IgD-negative memory B cell (primary cell): ENCODE measurements at regions not wholly inside any gene's neighbourhood (a gene's known extent, or its start where the extent isn't known, plus 50 kb on each side); places are given as distances from the start of the nearest gene placed in this dataset.
"Not testable (repeated sequence)": the region's sequence is repeated elsewhere in the genome, so short reads cannot be mapped to it uniquely, and the experiment has no call there.

ENCODE experiments used
- H3K27ac Mint-ChIP-seq, 3 donors: one replicate each; pipeline ENCODE4 v1.8.0; 2020 to 2022; ENCODE audit warnings: mild to moderate bottlenecking in 3 of 3, mixed read lengths in 3 of 3, moderate library complexity in 1 of 3
- H3K27me3 Mint-ChIP-seq: one replicate; pipeline ENCODE4 v1.8.0; 2021; ENCODE audit warnings: mixed read lengths
- H3K36me3 Mint-ChIP-seq: one replicate; pipeline ENCODE4 v1.8.0; 2020; ENCODE audit warnings: mild to moderate bottlenecking, mixed read lengths
- H3K4me1 Mint-ChIP-seq, 3 donors: one replicate each; pipeline ENCODE4 v1.8.0; 2020 to 2022; ENCODE audit warnings: mixed read lengths in 3 of 3, mild to moderate bottlenecking in 1 of 3
- H3K4me3 Mint-ChIP-seq, 4 donors: one replicate each; pipeline ENCODE4 v1.8.0; 2020 to 2022; ENCODE audit warnings: mild to moderate bottlenecking in 4 of 4, mixed read lengths in 4 of 4, moderate library complexity in 3 of 4
- H3K9me3 Mint-ChIP-seq, 3 donors: one replicate each; pipeline ENCODE4 v1.8.0; 2020 to 2021; ENCODE audit warnings: mixed read lengths in 3 of 3, mild to moderate bottlenecking in 1 of 3

DNA sequence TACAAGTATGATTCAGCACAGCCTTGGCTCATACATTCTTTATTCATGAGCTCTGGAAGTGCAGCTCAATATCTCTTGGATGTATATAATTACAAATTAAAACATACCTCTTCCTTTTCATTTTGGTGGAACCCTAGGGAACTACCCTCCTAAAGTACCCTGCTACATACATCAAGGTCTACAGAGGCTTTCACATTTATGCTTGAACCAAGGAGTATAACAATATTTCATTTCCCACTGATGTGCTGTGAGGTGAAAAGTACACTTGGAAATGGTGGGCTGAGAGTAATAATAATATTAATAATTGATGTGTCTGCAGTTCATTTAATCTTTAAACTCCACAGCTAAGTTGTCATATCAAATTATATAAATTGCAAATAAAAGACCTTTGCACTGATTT is 142.2 kb upstream of the LRRC3B start:
- Mint-ChIP-seq H3K27ac (no peak overlapping the region), H3K9me3 (peaks cover 0 to 6% (median 0%) of the 10 kb centered on the region in 3 donors), H3K4me3 (no peak overlapping the region), H3K4me1 (no peaks in the 10 kb centered on the region), H3K27me3 (no peaks in the 10 kb centered on the region), H3K36me3 (no peaks in the 10 kb centered on the region)

DNA sequence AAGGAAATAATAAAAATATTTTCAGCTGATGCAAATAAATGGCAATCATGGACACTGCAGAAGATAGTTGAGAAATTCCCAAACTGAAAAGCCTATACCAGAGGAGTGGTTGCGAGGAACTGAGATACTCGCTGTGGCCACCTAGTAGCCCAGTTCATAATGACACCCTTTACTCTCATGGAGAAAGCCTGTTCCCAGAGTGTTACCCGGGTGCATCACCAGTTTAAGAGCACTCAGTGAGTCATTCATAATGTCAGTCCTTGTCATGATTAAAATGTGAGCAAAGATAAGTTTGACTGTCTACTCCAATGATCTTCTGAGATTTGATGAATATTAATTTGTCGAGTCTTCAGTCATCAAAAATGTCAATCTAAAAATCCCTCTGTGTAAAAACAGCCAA is 138.4 kb upstream of the LRRC3B start:
- Mint-ChIP-seq H3K4me1 (no peaks in the 10 kb centered on the region), H3K9me3 (peaks cover 3 to 12% (median 3%) of the 10 kb centered on the region in 3 donors), H3K27me3 (no peaks in the 10 kb centered on the region), H3K4me3 (no peak overlapping the region), H3K27ac (no peak overlapping the region), H3K36me3 (no peaks in the 10 kb centered on the region)

GRCh38 chr3:26498271-26498670 is 124.3 kb upstream of the LRRC3B start:
- H3K27me3 Mint-ChIP-seq, result no peaks in the 10 kb centered on the region

GRCh38 chr3:26505399-26505798 is 117.2 kb upstream of the LRRC3B start:
- Mint-ChIP-seq H3K4me1 (peaks cover 0 to 2% (median 0%) of the 10 kb centered on the region in 3 donors), H3K36me3 (no peaks in the 10 kb centered on the region), H3K9me3 (peaks cover 3 to 4% (median 3%) of the 10 kb centered on the region in 3 donors), H3K27me3 (no peaks in the 10 kb centered on the region), H3K4me3 (no peak overlapping the region), H3K27ac (no peak overlapping the region)

More at GRCh38 chr3:26498271-26498670, 124.3 kb upstream of the LRRC3B start:
- no peaks in the 10 kb centered on the region for H3K36me3 Mint-ChIP-seq
- H3K4me3 Mint-ChIP-seq, result no peak overlapping the region
- H3K27ac Mint-ChIP-seq, result no peak overlapping the region
- H3K9me3 Mint-ChIP-seq, result peaks cover 2 to 6% (median 5%) of the 10 kb centered on the region in 3 donors
- no peaks in the 10 kb centered on the region for H3K4me1 Mint-ChIP-seq

- H3K4me3 Mint-ChIP-seq, H3K36me3 Mint-ChIP-seq, H3K4me1 Mint-ChIP-seq, H3K27me3 Mint-ChIP-seq, H3K27ac Mint-ChIP-seq: not testable (repeated sequence)
- H3K9me3 Mint-ChIP-seq, result peaks cover 6 to 12% (median 6%) of the 10 kb centered on the region in 3 donors
Measured at GRCh38 chr3:26514445-26515029, 108.0 kb upstream of the LRRC3B start.

- H3K9me3 Mint-ChIP-seq, result peaks cover 4 to 17% (median 6%) of the 10 kb centered on the region in 3 donors
- no peaks in the 10 kb centered on the region for H3K4me1 Mint-ChIP-seq
- no peaks in the 10 kb centered on the region for H3K27me3 Mint-ChIP-seq
- H3K36me3 Mint-ChIP-seq, result peaks cover 2% of the 10 kb centered on the region
- H3K27ac Mint-ChIP-seq, result no peak overlapping the region
- no peak overlapping the region for H3K4me3 Mint-ChIP-seq
Measured at GRCh38 chr3:26515351-26515750, 107.2 kb upstream of the LRRC3B start.

- Mint-ChIP-seq H3K27ac (no peak overlapping the region), H3K4me3 (no peak overlapping the region), H3K4me1 (no peaks in the 10 kb centered on the region), H3K9me3 (peaks cover 4 to 34% (median 7%) of the 10 kb centered on the region in 3 donors), H3K27me3 (no peaks in the 10 kb centered on the region), H3K36me3 (peaks cover 1% of the 10 kb centered on the region)
Measured at GRCh38 chr3:26521261-26521660, 101.3 kb upstream of the LRRC3B start.

- peaks cover 6 to 31% (median 12%) of the 10 kb centered on the region in 3 donors for H3K9me3 Mint-ChIP-seq
- no peak overlapping the region for H3K4me3 Mint-ChIP-seq
- H3K36me3 Mint-ChIP-seq, result peaks cover 1% of the 10 kb centered on the region
- H3K27ac Mint-ChIP-seq, result no peak overlapping the region
- no peaks in the 10 kb centered on the region for H3K27me3 Mint-ChIP-seq
- H3K4me1 Mint-ChIP-seq, result no peaks in the 10 kb centered on the region
Measured at GRCh38 chr3:26522919-26523318, 99.7 kb upstream of the LRRC3B start.

DNA sequence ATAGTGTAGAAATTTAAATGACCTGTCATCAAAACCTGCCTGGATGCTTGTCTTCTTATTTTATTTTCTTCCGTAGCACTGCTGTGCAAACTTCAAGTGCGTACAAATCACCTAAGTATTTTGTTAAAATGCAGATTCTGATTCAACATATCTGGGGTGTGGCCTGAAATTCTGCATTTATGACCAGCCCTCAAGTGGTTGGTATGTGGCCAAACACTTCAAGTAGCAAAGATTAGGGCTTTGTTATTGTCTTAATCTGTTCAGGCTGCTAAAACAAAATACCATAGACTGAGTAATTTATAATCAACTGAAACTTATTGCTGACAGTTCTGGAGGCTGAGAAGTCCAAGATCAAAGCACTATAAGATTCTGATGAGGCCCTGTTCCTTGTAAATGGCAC is 97.6 kb upstream of the LRRC3B start:
- Mint-ChIP-seq H3K9me3 (peaks cover 4 to 26% (median 20%) of the 10 kb centered on the region in 3 donors), H3K4me1 (no peaks in the 10 kb centered on the region), H3K27ac (no peak overlapping the region), H3K36me3 (peaks cover 1% of the 10 kb centered on the region), H3K4me3 (no peak overlapping the region), H3K27me3 (no peaks in the 10 kb centered on the region)

- Mint-ChIP-seq H3K9me3 (peaks cover 0 to 9% (median 4%) of the 10 kb centered on the region in 3 donors), H3K4me3 (no peak overlapping the region), H3K27ac (no peak overlapping the region), H3K27me3 (no peaks in the 10 kb centered on the region), H3K36me3 (peaks cover 2% of the 10 kb centered on the region), H3K4me1 (no peaks in the 10 kb centered on the region)
Measured at GRCh38 chr3:26535151-26535550, 87.4 kb upstream of the LRRC3B start.

DNA sequence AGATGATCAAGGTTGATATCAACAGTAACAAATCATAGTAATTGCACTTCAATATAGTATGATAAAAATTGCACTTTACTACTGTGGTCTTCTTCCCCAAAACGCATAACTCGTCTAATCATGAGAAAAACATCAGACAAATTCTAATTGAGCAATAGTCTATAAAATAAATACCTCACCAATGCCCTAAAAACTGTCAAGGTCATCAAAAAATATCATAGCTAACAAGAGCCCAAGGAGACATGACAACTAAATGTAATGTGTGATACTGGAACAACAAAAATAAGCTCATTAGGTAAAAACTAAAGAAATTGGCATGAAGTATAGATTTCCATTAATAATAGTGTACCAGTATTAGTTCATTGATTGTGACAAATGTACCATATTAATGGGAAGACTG is 85.6 kb upstream of the LRRC3B start:
- H3K4me1 Mint-ChIP-seq, result no peaks in the 10 kb centered on the region
- H3K9me3 Mint-ChIP-seq, result peaks cover 1 to 8% (median 4%) of the 10 kb centered on the region in 3 donors
- no peaks in the 10 kb centered on the region for H3K36me3 Mint-ChIP-seq
- H3K4me3 Mint-ChIP-seq, result no peak overlapping the region
- H3K27ac Mint-ChIP-seq, result no peak overlapping the region
- H3K27me3 Mint-ChIP-seq, result no peaks in the 10 kb centered on the region

DNA sequence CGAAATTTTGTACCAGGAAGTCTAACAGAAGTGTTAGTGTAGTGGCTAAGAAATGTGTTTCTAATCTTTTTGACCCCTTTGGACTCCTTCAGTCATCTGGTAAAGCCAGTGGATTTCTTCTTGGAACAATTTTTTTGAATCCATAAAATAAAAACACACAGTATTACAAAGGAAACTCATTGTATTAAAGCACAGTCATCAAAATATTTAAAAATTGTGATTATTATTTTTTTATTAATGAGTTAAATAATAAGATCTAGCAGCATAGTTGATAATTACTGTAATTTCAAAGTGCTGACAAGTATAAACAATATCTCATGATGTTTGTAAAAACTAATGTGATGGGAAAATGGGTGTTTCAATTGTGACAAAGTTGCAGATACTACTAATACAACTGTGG is 72.2 kb upstream of the LRRC3B start:
- H3K27ac Mint-ChIP-seq, result no peak overlapping the region
- no peak overlapping the region for H3K4me3 Mint-ChIP-seq
- H3K9me3 Mint-ChIP-seq, result peaks cover 2 to 13% (median 4%) of the 10 kb centered on the region in 3 donors
- no peaks in the 10 kb centered on the region for H3K4me1 Mint-ChIP-seq
- H3K36me3 Mint-ChIP-seq, result no peaks in the 10 kb centered on the region
- H3K27me3 Mint-ChIP-seq, result no peaks in the 10 kb centered on the region

DNA sequence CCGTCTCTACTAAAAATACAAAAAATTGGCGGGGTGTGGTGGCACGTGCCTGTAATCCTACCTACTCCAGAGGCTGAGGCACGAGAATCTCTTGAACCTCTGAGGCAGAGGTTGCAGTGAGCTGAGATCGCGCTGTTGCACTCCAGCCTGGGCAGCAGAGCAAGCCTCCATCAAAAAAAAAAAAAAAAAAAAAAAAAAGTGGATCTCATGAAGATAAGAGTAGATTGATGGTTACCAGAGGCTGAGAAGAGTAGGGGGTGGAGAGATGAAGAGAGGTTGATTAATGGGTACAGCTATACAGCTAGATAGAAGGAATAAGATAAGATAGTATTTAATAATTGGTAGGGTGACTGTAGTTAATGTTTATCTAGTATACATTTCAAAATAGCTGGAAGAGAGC is 65.9 kb upstream of the LRRC3B start:
- Mint-ChIP-seq H3K4me3 (peak overlapping the region in 1 of 4 donors; percentile 21), H3K27ac (no peak overlapping the region), H3K4me1 (no peaks in the 10 kb centered on the region), H3K27me3 (no peaks in the 10 kb centered on the region), H3K9me3 (peaks cover 0 to 4% (median 2%) of the 10 kb centered on the region in 3 donors), H3K36me3 (no peaks in the 10 kb centered on the region)

DNA sequence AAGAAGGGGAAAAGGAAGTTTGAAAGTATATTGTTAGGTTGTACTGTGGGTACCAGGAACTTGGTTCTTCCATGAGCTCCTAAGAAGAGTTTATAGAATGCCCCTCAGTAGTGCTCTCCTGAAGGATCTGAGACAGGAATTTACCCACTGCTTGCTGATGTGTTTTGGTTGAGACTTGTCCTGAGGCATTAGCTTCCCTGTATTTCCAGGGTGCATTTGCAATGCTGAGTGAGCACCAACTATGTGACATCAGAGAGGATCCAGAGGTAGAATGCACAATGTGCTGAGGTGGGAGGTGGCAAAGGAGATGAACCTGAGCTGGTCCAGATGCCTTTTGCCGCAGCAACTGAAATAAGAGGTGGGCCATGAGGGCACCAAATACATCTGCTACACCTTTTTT is 64.3 kb upstream of the LRRC3B start:
- H3K4me3 Mint-ChIP-seq, result no peak overlapping the region
- H3K27ac Mint-ChIP-seq, result no peak overlapping the region
- no peaks in the 10 kb centered on the region for H3K36me3 Mint-ChIP-seq
- no peaks in the 10 kb centered on the region for H3K27me3 Mint-ChIP-seq
- H3K9me3 Mint-ChIP-seq, result peaks cover 0 to 2% (median 0%) of the 10 kb centered on the region in 3 donors
- no peaks in the 10 kb centered on the region for H3K4me1 Mint-ChIP-seq

GRCh38 chr3:26559227-26559626 is 63.3 kb upstream of the LRRC3B start:
- Mint-ChIP-seq H3K27me3 (no peaks in the 10 kb centered on the region), H3K27ac (no peak overlapping the region), H3K9me3 (no peaks in the 10 kb centered on the region), H3K4me1 (no peaks in the 10 kb centered on the region), H3K36me3 (no peaks in the 10 kb centered on the region), H3K4me3 (no peak overlapping the region)

- no peak overlapping the region for H3K27ac Mint-ChIP-seq
Measured at GRCh38 chr3:26560081-26560480, 62.5 kb upstream of the LRRC3B start.

More at GRCh38 chr3:26560081-26560480, 62.5 kb upstream of the LRRC3B start:
- Mint-ChIP-seq H3K36me3 (no peaks in the 10 kb centered on the region), H3K27me3 (no peaks in the 10 kb centered on the region), H3K4me3 (no peak overlapping the region), H3K9me3 (no peaks in the 10 kb centered on the region), H3K4me1 (no peaks in the 10 kb centered on the region)
